Subcutaneous abdominal adipose tissue (tissue), 5 donors: ENCODE measurements at regions not wholly inside any gene's neighbourhood (a gene's known extent, or its start where the extent isn't known, plus 50 kb on each side); places are given as distances from the start of the nearest gene placed in this dataset.
A peak's percentile ranks its signal among the peaks of the same experiment; 100 is the strongest.

Experiments used
- H3K27ac ChIP-seq: one replicate; pipeline ENCODE4 v1.7.0; 2013; ENCODE audit warnings: low read depth, mild to moderate bottlenecking, inconsistent platforms, low read length, moderate library complexity
- H3K27me3 ChIP-seq, 5 donors: one replicate each; pipeline ENCODE4 v1.7.0; 2013; ENCODE audit warnings: low read length in 5 of 5, inconsistent platforms in 1 of 5; ENCODE audit not compliant: control insufficient read depth in 5 of 5, insufficient read depth in 4 of 5
- H3K36me3 ChIP-seq, 5 donors: one replicate each; pipeline ENCODE4 v1.7.0; 2013; ENCODE audit warnings: low read length in 5 of 5; ENCODE audit not compliant: control insufficient read depth in 5 of 5, insufficient read depth in 5 of 5
- H3K4me1 ChIP-seq, 5 donors: one replicate each; pipeline ENCODE4 v1.7.0; 2013; ENCODE audit warnings: low read length in 5 of 5, mild to moderate bottlenecking in 3 of 5, moderate library complexity in 1 of 5; ENCODE audit not compliant: control insufficient read depth in 5 of 5, insufficient read depth in 5 of 5
- H3K4me3 ChIP-seq, 5 donors: one replicate each; pipeline ENCODE4 v1.7.0; 2013; ENCODE audit warnings: low read length in 5 of 5, low read depth in 1 of 5
- H3K9ac ChIP-seq, 5 donors: one replicate each; pipeline ENCODE4 v1.7.0; 2013; ENCODE audit warnings: low read length in 5 of 5, mild to moderate bottlenecking in 4 of 5, moderate library complexity in 3 of 5
- H3K9me3 ChIP-seq, 5 donors: one replicate each; pipeline ENCODE4 v1.7.0; 2013; ENCODE audit warnings: low read length in 5 of 5; ENCODE audit not compliant: control insufficient read depth in 5 of 5
- donor health status: healthy.
- donor health status: healthy.
- donor health status: healthy.
- donor health status: healthy.
- donor health status: healthy.

GRCh38 chr6:78611886-78612480 lies 255.4 kb upstream of the IRAK1BP1 start:
- Histone ChIP-seq H3K9ac (no peak overlapping the region), H3K27me3 (no peaks in the 10 kb centered on the region), H3K9me3 (no peaks in the 10 kb centered on the region), H3K4me1 (peaks cover 0 to 9% (median 3%) of the 10 kb centered on the region in 5 donors), H3K36me3 (no peaks in the 10 kb centered on the region), H3K4me3 (no peak overlapping the region), H3K27ac (no peak overlapping the region)

GRCh38 chr6:78614961-78615360 lies 252.4 kb upstream of the IRAK1BP1 start:
- no peaks in the 10 kb centered on the region for H3K9me3 ChIP-seq
- no peak overlapping the region for H3K27ac ChIP-seq
- no peaks in the 10 kb centered on the region for H3K27me3 ChIP-seq
- no peaks in the 10 kb centered on the region for H3K36me3 ChIP-seq
- H3K9ac ChIP-seq = no peak overlapping the region
- no peak overlapping the region for H3K4me3 ChIP-seq
- peaks cover 0 to 9% (median 3%) of the 10 kb centered on the region in 5 donors for H3K4me1 ChIP-seq

GRCh38 chr6:78615430-78615904 lies 251.9 kb upstream of the IRAK1BP1 start:
- Histone ChIP-seq H3K27ac (no peak overlapping the region), H3K36me3 (no peaks in the 10 kb centered on the region), H3K4me3 (no peak overlapping the region), H3K27me3 (no peaks in the 10 kb centered on the region), H3K4me1 (peaks cover 0 to 9% (median 3%) of the 10 kb centered on the region in 5 donors), H3K9me3 (no peaks in the 10 kb centered on the region), H3K9ac (no peak overlapping the region)

GRCh38 chr6:78618970-78619369 lies 248.4 kb upstream of the IRAK1BP1 start:
- Histone ChIP-seq H3K9me3 (no peaks in the 10 kb centered on the region), H3K36me3 (no peaks in the 10 kb centered on the region), H3K4me1 (peaks cover 0 to 9% (median 3%) of the 10 kb centered on the region in 5 donors), H3K4me3 (no peak overlapping the region), H3K9ac (no peak overlapping the region), H3K27ac (no peak overlapping the region), H3K27me3 (no peaks in the 10 kb centered on the region)

GRCh38 chr6:78623554-78623953 lies 243.8 kb upstream of the IRAK1BP1 start:
- Histone ChIP-seq H3K9me3 (no peaks in the 10 kb centered on the region), H3K36me3 (no peaks in the 10 kb centered on the region), H3K27me3 (no peaks in the 10 kb centered on the region)

GRCh38 chr6:78629154-78629721 lies 238.1 kb upstream of the IRAK1BP1 start:
- no peaks in the 10 kb centered on the region for H3K9me3 ChIP-seq
- no peak overlapping the region for H3K27ac ChIP-seq
- peak overlapping the region in 2 of 5 donors; percentile 47 to 53 for H3K9ac ChIP-seq
- peak overlapping the region; percentile 43 to 70 (median 54) for H3K4me3 ChIP-seq
- H3K4me1 ChIP-seq = peaks cover 0 to 9% (median 8%) of the 10 kb centered on the region in 5 donors
- H3K27me3 ChIP-seq = peaks cover 0 to 9% (median 0%) of the 10 kb centered on the region in 5 donors
- no peaks in the 10 kb centered on the region for H3K36me3 ChIP-seq

More at GRCh38 chr6:78623554-78623953, 243.8 kb upstream of the IRAK1BP1 start:
- Histone ChIP-seq H3K27ac (no peak overlapping the region), H3K9ac (no peak overlapping the region), H3K4me3 (no peak overlapping the region), H3K4me1 (no peaks in the 10 kb centered on the region)

- peaks cover 0 to 9% (median 0%) of the 10 kb centered on the region in 5 donors for H3K27me3 ChIP-seq
- H3K9me3 ChIP-seq = no peaks in the 10 kb centered on the region
- no peak overlapping the region for H3K27ac ChIP-seq
- H3K4me1 ChIP-seq = peaks cover 0 to 9% (median 8%) of the 10 kb centered on the region in 5 donors
- peak overlapping the region in 4 of 5 donors; percentile 43 to 70 (median 55) for H3K4me3 ChIP-seq
- H3K36me3 ChIP-seq = no peaks in the 10 kb centered on the region
- H3K9ac ChIP-seq = no peak overlapping the region
These were observed 237.5 kb upstream of the IRAK1BP1 start for GRCh38 chr6:78629836-78630235.

GRCh38 chr6:78631976-78632375 lies 235.4 kb upstream of the IRAK1BP1 start:
- no peak overlapping the region for H3K4me3 ChIP-seq
- no peak overlapping the region for H3K27ac ChIP-seq
- peaks cover 0 to 9% (median 8%) of the 10 kb centered on the region in 5 donors for H3K4me1 ChIP-seq
- no peaks in the 10 kb centered on the region for H3K9me3 ChIP-seq
- H3K9ac ChIP-seq = no peak overlapping the region
- H3K36me3 ChIP-seq = no peaks in the 10 kb centered on the region
- peaks cover 0 to 9% (median 0%) of the 10 kb centered on the region in 5 donors for H3K27me3 ChIP-seq

- Histone ChIP-seq H3K9ac (no peak overlapping the region), H3K4me3 (no peak overlapping the region), H3K4me1 (no peaks in the 10 kb centered on the region), H3K27me3 (no peaks in the 10 kb centered on the region), H3K27ac (no peak overlapping the region), H3K36me3 (no peaks in the 10 kb centered on the region), H3K9me3 (peaks cover 0 to 9% (median 0%) of the 10 kb centered on the region in 5 donors)
These were observed 227.9 kb upstream of the IRAK1BP1 start for GRCh38 chr6:78639111-78640110.
